Skin epidermis (tissue), 12 donors: ENCODE measurements at regions not wholly inside any gene's neighbourhood (a gene's known extent, or its start where the extent isn't known, plus 50 kb on each side); places are given as distances from the start of the nearest gene placed in this dataset.
"Not testable (repeated sequence)": the region's sequence is repeated elsewhere in the genome, so short reads cannot be mapped to it uniquely, and the experiment has no call there.

Source experiments
- H3K27ac ChIP-seq, 21 experiments: fragments of 200-600 bp; sonication (generic) in 11 of 21; one replicate each; pipeline ENCODE4 v1.5.0; 2020; ENCODE audit warnings: mild to moderate bottlenecking in 3 of 21, inconsistent platforms in 2 of 21, moderate library complexity in 2 of 21
- H3K4me3 ChIP-seq, 7 experiments: fragments of 200-600 bp; sonication (generic) in 2 of 7; one replicate each; pipeline ENCODE4 v1.5.0; 2020; ENCODE audit warnings: inconsistent platforms in 2 of 7, mild to moderate bottlenecking in 2 of 7, moderate library complexity in 1 of 7

DNA sequence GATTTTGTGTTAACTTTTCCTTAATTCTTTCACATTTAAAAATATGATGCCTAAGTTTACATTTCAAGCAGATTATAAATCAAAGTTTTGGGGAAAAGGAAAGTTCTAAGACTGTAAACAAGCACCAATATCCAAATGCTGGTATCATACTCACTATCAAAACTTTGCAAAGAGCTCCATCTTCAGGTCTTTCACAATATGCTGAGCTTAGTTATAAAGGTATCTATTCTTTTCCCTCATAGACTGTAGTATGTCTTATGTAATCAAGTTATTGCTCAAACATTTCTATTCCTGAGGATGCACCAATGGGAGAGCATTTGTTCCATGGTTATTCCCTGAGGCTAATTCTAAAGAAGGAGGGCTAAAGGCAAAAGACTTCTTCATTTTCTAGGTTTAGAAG lies 207.9 kb upstream of the FAM241A start:
- Histone ChIP-seq H3K4me3 (no peak overlapping the region), H3K27ac (no peak overlapping the region)

DNA sequence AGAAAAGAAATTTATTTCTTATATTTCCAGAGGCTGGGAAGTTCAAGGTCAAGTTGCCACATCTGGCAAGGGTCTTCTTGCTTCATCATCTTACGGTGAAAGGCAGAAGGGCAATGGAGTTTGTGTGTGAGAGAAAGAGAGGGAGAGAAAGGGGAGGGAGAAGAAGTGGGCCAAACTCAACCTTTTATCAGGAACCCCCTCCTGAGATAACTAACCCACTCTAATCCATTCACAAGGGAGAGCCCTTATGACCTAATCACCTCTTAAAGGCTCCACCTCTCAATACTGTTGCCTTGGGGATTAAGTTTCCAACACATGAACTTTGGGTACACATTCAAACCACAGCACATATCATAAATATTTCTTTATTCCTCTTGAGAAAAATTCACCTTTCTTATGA lies 203.3 kb upstream of the FAM241A start:
- H3K4me3 ChIP-seq = no peak overlapping the region
- H3K27ac ChIP-seq = no peak overlapping the region

DNA sequence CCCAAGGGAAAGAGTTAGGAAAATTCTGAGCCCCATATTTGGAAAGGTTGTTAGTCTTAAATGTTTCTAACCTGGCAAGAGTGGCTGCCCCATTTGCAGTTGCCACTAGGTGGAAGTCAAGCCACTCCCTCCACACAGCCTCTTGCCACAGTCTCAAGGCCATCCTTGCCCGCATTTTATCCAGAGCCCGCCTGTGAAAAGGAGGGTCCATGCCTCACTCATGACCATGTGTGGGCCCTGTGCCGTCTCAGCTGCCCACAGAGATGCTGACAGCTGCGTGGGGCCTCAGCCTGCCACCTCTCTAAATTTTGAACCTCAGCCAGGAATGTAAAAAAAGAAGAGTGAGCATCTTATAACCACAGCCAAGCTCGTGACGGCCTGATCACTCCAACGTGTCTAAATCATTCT lies 201.5 kb upstream of the FAM241A start:
- Histone ChIP-seq H3K4me3 (no peak overlapping the region), H3K27ac (no peak overlapping the region)

DNA sequence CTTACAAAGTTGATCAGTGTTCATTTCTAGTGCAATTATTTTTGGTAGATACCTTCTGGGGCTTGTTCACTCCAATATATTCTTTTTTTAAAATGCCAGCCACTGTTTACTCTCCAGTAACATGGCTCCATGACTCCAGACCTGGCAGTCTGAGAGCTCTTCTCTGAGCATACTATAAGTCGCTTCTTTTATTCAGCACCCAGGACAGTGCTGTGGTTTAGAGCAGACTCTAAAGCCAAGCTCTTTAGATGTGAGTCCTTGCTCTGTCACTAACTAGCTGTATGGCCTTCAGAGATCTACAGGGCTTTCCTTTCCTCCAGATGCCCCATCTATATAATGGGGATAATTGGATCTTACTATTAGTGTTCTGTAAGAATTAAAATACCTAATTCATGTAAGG lies 200.2 kb upstream of the FAM241A start:
- Histone ChIP-seq H3K4me3 (no peak overlapping the region), H3K27ac (no peak overlapping the region)

DNA sequence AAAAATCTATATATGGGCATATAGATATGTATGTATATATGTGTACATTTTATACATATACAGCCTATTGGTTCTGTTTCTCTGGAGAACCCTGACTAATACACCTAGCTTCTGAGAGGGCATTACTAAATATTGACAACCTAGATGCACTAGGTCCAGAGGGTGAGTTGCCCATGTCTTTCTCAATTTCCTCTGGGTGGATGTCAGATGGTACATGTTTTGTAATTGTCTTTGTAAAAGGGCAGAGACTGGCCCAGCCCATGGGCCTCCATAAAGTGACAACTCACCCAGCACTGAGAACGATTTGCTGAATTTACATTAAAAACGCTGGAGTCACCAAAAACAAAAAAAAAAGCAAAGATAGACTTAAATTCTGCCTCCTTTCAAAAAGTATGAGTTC lies 198.5 kb upstream of the FAM241A start:
- H3K27ac ChIP-seq = no peak overlapping the region
- H3K4me3 ChIP-seq = no peak overlapping the region

DNA sequence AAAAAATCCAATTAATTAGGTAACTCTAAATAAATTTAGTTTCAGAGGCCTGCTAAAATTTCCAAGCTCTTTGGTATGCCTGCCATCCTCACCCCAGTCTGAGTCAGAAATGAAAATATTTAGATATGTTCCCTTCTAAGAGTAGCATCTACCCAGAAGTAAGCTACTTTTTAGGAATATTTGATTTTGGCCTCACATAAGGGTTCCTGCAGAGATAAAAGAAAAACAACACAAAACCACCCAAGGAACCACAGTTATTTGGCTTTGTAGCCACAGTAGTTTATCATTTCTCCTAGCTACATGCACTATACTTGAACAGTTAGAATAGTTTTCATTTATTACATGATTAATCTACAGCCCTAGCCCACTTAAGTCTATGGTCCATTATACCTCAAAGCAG lies 192.6 kb upstream of the FAM241A start:
- Histone ChIP-seq H3K4me3 (no peak overlapping the region), H3K27ac (no peak overlapping the region)

DNA sequence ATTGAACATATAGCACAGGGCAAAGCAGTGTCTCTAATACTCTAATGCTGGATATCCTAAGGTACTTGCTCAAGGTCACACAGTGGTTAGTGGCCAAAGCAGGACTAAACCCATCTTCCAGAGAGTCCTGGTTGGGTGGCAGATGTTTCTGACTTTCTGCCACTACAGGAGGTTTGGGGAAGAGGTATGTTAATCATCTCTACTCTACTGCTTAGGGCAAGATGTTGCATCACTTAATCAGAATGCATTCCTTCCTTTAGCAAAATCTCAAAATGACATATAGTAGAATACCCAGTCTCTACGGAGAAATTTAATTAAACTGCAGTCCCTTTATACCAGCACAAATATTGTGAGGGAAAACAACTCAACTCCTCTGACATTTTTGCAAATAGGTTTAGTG lies 190.7 kb upstream of the FAM241A start:
- H3K4me3 ChIP-seq = no peak overlapping the region
- H3K27ac ChIP-seq = no peak overlapping the region

DNA sequence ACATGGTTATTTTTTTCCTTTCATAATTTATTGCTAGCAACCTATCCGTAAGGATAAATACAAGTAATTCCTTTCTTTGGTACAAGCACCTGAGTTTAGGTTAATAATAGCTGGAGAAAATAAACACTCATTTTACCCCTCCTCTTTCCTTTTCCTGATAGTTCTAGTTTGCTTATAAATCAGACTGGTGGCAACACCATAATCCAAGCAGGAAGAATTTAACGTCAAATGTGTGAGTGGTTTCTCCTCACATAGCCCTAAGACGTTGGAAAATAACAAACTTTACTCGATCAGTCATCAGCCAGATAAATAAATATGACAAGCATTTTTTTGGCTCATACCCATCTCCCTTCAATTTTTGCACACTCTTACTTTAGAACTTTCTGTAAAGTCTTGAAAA lies 190.3 kb upstream of the FAM241A start:
- Histone ChIP-seq H3K4me3 (no peak overlapping the region), H3K27ac (no peak overlapping the region)

DNA sequence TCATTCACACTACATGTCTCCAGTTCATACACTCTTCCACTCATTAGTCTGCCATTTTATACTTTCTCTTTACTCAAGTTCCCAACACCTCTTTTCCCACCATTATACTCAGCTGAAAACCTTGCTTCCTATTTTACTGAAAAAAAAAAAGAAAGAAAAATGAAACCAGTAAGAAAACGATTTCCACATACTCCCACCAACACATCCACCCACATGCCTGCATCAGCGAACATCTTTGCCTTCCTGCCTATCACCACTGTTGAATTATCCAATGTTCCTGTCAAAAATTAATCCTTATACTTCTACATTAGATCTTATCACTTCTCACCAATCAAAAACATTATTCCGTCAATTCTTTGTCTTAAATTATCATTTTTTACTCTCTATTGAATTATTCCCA lies 188.1 kb upstream of the FAM241A start:
- Histone ChIP-seq H3K4me3 (no peak overlapping the region), H3K27ac (no peak overlapping the region)

DNA sequence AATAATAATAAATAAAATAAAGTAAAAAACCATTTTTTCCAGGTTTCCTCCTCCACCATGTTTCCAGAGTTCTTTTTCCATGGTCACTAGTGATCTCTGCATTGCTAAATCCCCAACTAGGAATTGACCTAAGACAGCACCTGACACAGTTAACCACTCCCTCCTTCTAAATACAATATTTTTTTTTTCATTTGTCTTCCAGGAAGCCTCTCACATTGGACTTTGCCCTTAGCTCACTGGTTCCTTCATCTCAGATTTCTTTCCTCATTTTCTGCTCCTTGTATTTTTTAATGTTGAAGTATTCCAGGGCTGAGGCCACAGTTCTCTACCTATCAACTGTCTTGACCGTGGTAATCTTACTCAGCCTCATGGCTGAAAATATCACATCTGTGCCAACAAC lies 187.3 kb upstream of the FAM241A start:
- no peak overlapping the region for H3K4me3 ChIP-seq
- no peak overlapping the region for H3K27ac ChIP-seq

DNA sequence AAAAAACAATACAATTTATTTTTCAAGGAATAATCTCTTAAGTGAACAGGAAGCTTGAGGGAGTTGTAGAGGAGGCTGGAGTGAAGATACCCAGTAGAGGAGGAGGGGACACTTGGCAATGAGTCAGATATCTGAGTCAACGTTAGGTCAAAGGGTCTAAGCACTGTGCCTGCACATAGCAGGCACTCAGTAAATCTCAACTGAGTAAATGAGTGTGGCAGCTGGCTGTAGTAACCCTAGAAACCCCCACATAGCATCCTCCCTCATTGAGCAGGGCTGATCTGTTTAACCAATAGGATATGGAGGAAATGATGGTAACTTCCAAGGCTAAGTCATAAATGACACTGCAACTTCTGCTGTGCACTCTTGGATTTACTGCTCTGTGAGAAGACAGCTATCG lies 186.0 kb upstream of the FAM241A start:
- H3K4me3 ChIP-seq = no peak overlapping the region
- no peak overlapping the region for H3K27ac ChIP-seq

DNA sequence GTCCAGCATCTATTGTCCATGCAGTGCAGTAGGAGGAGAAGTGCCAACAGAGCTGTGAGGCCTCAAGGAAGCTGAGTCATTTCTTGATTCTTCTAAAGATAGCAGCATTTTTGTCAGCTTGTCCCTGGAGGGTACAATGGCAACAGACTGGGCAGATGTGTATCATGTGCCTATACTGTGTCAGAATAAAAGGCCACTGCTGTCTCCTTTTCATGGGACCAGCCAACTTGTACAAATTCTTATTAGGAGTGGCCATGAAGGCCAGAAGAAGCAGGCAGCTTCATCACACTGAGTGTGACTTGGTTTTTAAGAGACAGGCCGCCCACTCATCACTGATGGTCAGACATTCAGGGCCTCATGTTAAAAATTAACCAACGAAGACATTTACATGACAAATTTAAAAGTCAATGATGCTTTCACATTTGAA lies 185.0 kb upstream of the FAM241A start:
- no peak overlapping the region for H3K27ac ChIP-seq
- no peak overlapping the region for H3K4me3 ChIP-seq

DNA sequence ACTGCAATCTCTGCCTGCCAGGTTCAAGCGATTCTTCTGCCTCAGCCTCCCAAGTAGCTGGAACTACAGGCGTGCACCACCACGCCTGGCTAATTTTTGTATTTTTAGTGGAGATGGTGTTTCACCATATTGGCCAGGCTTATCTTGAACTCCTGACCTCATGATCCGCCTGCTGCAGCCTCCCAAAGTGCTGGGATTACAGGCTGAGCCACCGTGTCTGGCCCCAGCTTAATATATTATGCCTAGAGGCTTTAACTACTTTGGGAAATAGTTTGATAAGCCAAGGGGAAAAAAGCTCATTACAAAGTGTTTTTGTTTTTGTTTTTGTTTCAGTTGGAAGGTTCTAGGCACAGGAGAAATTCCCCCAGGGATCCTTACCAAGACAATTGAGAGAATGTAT lies 184.2 kb upstream of the FAM241A start:
- not testable (repeated sequence) for H3K27ac ChIP-seq, H3K4me3 ChIP-seq

DNA sequence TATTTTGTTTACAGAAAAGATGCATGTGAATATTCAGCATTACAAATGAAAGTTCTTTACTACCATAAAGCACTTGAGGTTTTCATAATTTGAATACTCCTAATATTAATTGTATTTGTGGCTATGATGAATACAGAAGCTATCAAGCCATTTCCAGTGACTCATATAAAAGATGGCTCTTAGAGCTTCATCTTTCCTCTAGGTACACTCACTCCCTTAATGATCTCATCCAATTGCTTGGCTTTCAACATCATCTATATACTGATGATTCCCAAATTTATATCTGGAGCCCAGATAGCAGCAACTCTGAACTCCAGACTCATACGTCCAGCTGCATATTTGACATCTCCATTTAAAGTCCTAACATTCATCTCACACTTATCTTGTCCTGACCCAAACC lies 183.4 kb upstream of the FAM241A start:
- no peak overlapping the region for H3K4me3 ChIP-seq

DNA sequence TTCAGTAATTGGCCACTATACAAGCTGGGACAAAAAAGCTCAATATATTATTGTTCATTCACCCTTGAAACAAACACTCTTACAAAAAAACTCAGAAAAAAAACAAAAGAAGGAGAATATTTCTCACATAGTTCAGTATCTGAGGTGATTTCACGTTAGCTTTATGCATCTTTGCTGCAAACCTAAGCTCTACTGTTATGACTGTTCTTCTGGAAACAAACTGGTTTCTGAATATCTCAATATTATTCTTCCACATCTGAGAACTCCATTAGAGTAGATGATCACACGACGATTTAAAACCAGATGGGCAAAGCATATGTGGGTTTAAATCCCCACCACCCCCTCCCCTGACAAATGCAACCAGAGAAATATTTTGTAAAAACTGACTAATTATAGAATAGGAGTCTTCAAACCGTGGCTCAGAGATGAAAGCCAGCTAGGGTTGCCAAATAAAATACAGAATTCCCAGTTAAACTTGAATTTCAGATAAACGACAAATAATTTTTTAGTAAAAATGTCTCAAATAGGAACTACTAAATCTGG lies 182.0 kb upstream of the FAM241A start:
- no peak overlapping the region for H3K27ac ChIP-seq
- no peak overlapping the region for H3K4me3 ChIP-seq

More for the DNA sequence above, 183.4 kb upstream of the FAM241A start:
- H3K27ac ChIP-seq = no peak overlapping the region

DNA sequence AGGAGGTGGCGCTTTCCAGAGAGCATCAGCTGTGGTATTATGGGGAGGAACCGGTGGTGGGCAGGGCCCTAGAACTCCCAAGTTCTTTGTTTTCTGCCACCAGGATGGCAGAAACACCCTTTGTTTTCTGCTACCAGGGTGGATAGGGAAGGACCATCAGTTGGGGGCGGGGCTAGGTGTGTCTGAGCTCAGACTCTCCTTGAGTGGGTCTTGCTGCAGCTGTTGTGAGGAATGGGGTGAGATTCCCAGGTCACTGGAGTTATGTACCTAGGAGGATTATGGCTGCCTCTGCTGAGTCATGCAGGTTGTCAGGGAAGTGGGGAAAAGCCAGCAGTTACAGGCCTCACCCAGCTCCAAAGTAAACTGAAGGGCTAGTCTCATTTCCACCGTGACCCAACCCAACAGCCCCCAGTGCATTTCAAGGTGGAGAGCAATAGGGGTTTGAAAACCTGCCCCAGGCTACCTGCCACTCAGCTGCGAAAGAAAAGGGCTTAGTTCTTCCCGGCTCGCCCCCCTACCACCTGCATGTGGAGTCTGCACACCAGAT lies 167.8 kb upstream of the FAM241A start:
- Histone ChIP-seq H3K27ac (no peak overlapping the region), H3K4me3 (no peak overlapping the region)

DNA sequence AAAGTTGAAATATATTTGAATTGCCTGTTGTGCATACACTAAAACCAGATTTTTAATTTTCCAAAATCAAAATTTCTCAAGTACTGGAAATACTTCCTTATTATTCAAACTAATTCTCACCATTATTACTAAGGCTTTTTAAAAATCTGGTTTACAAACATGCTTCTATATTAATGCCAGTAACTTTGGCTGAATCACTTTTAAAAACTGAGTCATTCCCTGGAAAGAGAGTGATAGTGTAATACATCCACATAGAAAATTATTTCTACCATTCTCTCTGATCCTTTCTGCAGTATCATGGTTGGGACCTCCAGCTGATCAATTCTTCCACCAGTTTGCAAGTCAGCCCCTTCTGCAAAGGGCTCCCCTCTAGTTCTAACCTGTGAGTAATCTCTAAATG lies 165.3 kb upstream of the FAM241A start:
- Histone ChIP-seq H3K4me3 (no peak overlapping the region), H3K27ac (no peak overlapping the region)

DNA sequence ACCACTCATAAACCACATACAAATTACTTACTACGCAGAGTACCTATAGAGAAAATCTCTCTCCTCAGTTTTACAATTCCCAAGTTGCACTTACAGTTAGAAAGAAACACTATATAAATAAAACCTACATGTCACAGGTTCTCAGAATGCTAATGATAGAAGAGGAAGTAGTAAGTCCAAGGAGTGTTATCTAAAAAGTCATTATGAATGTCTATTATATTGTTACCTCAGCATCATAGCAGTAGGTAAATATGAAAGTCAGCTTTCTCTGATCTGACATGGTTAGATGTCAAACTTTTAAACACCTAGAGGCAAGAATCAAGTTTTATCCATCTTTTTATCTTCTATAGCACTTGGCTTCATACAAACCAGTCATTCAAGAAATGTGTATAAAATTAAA lies 163.2 kb upstream of the FAM241A start:
- no peak overlapping the region for H3K4me3 ChIP-seq
- H3K27ac ChIP-seq = no peak overlapping the region

DNA sequence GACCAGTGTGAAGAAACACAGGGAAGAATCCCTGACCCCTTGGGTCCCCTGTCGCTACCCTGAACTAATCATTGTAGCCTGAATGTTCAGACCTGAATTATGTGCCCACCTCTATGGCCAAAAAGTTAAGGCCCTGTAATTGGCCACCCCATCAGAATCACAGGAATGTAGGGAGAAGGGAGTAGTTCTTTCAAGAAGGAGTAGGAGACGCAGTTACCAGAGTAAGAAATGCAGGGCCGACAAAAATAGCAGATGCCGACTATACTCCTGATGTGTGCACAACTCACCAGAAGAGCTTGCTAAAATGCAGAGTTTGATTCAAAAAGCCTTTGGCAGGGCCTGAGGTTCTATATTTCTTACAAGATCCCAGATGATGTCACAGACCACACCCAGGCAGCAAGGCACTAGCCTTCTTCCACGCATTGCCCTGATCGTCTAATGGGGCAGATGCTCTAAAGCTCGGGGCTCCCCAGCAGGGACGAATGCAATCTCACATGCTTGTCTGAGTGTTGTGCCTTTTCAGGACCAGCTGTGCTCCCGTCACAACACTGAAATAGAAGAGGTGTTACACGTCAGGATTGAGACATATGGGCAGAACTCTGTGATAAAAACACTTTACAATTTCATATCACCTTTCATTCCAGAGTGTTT lies 161.0 kb upstream of the FAM241A start:
- H3K27ac ChIP-seq = no peak overlapping the region

DNA sequence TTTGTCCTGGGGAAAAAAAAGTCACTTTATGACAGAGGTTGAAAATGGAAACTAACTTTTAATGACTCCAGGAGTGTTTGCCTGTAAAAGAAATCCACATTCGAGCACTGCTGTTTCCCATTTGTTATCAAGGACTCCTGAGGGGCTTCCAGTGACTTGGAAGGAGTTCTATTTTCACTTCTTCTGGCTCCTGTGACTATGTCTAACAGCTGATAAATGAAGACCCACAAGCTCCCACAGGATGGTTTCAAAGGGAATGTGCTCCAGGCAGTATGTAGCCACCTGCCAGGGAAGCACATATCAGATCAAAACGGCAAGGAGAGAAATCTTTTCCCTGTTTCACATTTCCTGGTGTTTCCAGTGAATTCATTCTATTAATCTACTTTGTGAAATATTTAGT lies 159.8 kb upstream of the FAM241A start:
- H3K27ac ChIP-seq = no peak overlapping the region

More for the DNA sequence above, 161.0 kb upstream of the FAM241A start:
- no peak overlapping the region for H3K4me3 ChIP-seq

DNA sequence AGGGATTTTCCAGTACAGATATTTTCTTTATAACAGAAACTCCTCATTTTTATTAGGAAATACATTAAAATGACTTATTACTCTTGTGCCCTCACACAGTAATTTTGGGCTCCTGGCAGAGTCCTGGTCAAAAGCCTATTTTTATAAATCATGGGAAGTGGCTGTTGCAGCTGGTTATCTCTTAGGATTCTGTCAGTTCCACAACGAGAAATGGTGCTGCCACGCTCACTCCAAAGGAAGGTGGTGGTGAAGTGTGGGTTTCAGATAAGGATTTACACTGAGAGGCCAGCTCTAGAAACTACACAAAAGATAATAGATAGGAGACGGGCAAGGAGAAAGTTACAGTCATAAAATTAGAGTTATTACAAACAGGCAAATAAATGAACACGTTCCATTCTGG lies 159.2 kb upstream of the FAM241A start:
- no peak overlapping the region for H3K27ac ChIP-seq
- no peak overlapping the region for H3K4me3 ChIP-seq

More for the DNA sequence above, 159.8 kb upstream of the FAM241A start:
- no peak overlapping the region for H3K4me3 ChIP-seq

DNA sequence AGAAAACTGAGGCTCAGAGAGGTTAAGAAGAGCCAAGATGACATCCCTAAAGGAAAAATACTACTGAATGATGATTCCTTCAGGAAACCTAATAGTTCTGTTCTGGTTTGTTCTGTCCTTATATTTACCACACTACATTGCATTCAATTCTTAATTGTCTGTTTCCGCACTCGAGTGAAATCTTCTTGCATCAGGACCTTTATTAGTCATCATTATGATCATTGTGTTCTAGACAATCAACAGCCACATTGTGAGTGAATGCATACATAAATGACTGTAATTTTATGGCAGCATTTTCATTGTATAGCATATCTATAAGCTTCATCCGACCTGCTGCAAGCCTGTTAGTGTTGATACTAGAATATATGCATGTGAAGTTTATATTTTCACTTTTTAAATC lies 156.7 kb upstream of the FAM241A start:
- H3K4me3 ChIP-seq = no peak overlapping the region
- no peak overlapping the region for H3K27ac ChIP-seq
